A549 (cell line): ENCODE measurements at regions not wholly inside any gene's neighbourhood (a gene's known extent, or its start where the extent isn't known, plus 50 kb on each side); places are given as distances from the start of the nearest gene placed in this dataset.

Experiments used
- ATAC-seq, 2 experiments: fragments of 200-7000 bp in 1 of 2; fragments of >200 bp in 1 of 2; cut with Nextera tagmentation in 1 of 2; cut with Tn5 transposase in 1 of 2; 3 replicates each; pipeline versions ENCODE4 v1.8.0 to v1.9.1; 2018 to 2020; ENCODE audit warnings: mild to moderate bottlenecking in 1 of 2, moderate library complexity in 1 of 2
- CTCF ChIA-PET: fragments of 300-600 bp; sonication (Branson Sonifier 250); formaldehyde crosslinking; extraction: SDS; loops from one replicate; lab custom pipeline; 2021; ENCODE audit warnings: antibody characterized with exemption, inconsistent platforms; lab: Yijun Ruan, JAX
- POLR2A ChIA-PET: fragments of 350-600 bp; formaldehyde crosslinking; extraction: SDS; loops from one replicate; lab custom pipeline; 2021; ENCODE audit warnings: antibody characterized with exemption, inconsistent platforms; lab: Yijun Ruan, JAX
- DNase-seq, 2 experiments: peaks; one replicate each; pipeline versions ENCODE4 v3.0.0 to v3.0.0-alpha.2; 2011 to 2016; ENCODE audit warnings: low read depth in 1 of 2, low spot score in 1 of 2
- FAIRE-seq: peaks from 2 replicates; lab custom pipeline; 2011; peaks lifted over from hg19 to GRCh38; lab: Jason Lieb, UNC
- H3K27ac ChIP-seq, 2 experiments: fragments of >200 bp; sonication (Bioruptor Twin); formaldehyde crosslinking; 3 replicates each; pipeline ENCODE4 v1.5.1; 2016 to 2017
- H3K4me1 ChIP-seq: fragments of >200 bp; sonication (Bioruptor Twin); formaldehyde crosslinking; 3 replicates; pipeline ENCODE4 v1.6.1; 2016
- H3K4me2 ChIP-seq: fragments of >200 bp; sonication (Bioruptor Twin); formaldehyde crosslinking; 3 replicates; pipeline ENCODE4 v1.6.1; 2016
- H3K4me3 ChIP-seq: fragments of >200 bp; sonication (Bioruptor Twin); formaldehyde crosslinking; 3 replicates; pipeline ENCODE4 v1.5.1; 2016
- H3K9me3 ChIP-seq: fragments of >200 bp; sonication (Bioruptor Twin); formaldehyde crosslinking; 3 replicates; pipeline ENCODE4 v1.6.1; 2016
- ATOH8 ChIP-seq: fragments of 250-450 bp; sonication (Bioruptor Pico); IDR thresholded peaks from 2 replicates; pipeline ENCODE4 v1.5.0; 2020; ENCODE audit warnings: low read depth, mild to moderate bottlenecking, moderate library complexity
- BCL3 ChIP-seq: fragments of >200 bp; sonication (Bioruptor Twin); formaldehyde crosslinking; IDR thresholded peaks from 3 replicates; pipeline ENCODE4 v1.6.1; 2016
- CBX8 ChIP-seq: fragments of 200-600 bp; sonication (generic); IDR thresholded peaks from 2 replicates; pipeline ENCODE4 v1.6.1; 2016
- CHD2 ChIP-seq: fragments of 150-350 bp; IDR thresholded peaks from 2 replicates; pipeline ENCODE4 v1.6.1; 2014; ENCODE audit warnings: low read length; ENCODE audit not compliant: partially characterized antibody
- CHD4 ChIP-seq: fragments of 200-600 bp; sonication (generic); IDR thresholded peaks from 2 replicates; pipeline ENCODE4 v1.6.1; 2016; ENCODE audit warnings: antibody characterized with exemption, mild to moderate bottlenecking, borderline replicate concordance
- ELK1 ChIP-seq: fragments of 150-350 bp; IDR thresholded peaks from 2 replicates; pipeline ENCODE4 v1.6.1; 2014; ENCODE audit warnings: low read depth, mild to moderate bottlenecking, low read length
- FOSB ChIP-seq: fragments of 250-450 bp; sonication (Bioruptor Pico); IDR thresholded peaks from 2 replicates; pipeline ENCODE4 v1.5.0; 2020; ENCODE audit warnings: mild to moderate bottlenecking, moderate library complexity
- FOSL2 ChIP-seq, 2 experiments: fragments of 450-650 bp in 1 of 2; fragments of >200 bp in 1 of 2; sonication (Bioruptor Twin) in 1 of 2; formaldehyde crosslinking; IDR thresholded peaks; 2 replicates each; pipeline versions ENCODE4 v1.5.0 to v1.6.1; 2016 to 2020; ENCODE audit warnings: mild to moderate bottlenecking in 1 of 2, moderate library complexity in 1 of 2
- HDAC2 ChIP-seq: fragments of 200-600 bp; sonication (generic); IDR thresholded peaks from 2 replicates; pipeline ENCODE4 v1.6.1; 2016
- HES2 ChIP-seq: fragments of >200 bp; sonication (Bioruptor Twin); formaldehyde crosslinking; IDR thresholded peaks from 2 replicates; pipeline ENCODE4 v1.6.1; 2016
- HOXB13 ChIP-seq: fragments of 250-450 bp; sonication (Bioruptor Pico); IDR thresholded peaks from 2 replicates; pipeline ENCODE4 v1.5.0; 2020; ENCODE audit warnings: low read depth, mild to moderate bottlenecking, moderate library complexity
- KDM1A ChIP-seq: fragments of 200-600 bp; sonication (generic); IDR thresholded peaks from 2 replicates; pipeline ENCODE4 v1.6.1; 2016; ENCODE audit warnings: low read depth, mild to moderate bottlenecking
- MAZ ChIP-seq: fragments of 150-350 bp; IDR thresholded peaks from 2 replicates; pipeline ENCODE4 v1.6.1; 2014; ENCODE audit warnings: antibody characterized with exemption, low read depth, low read length, borderline replicate concordance
- MYC ChIP-seq: IDR thresholded peaks from 2 replicates; pipeline ENCODE4 v1.6.1; 2012; ENCODE audit warnings: mild to moderate bottlenecking, inconsistent platforms, low read length, improper control_type of control experiment, borderline replicate concordance
- NFE2L2 ChIP-seq: fragments of 150-350 bp; conservative IDR thresholded peaks from 2 replicates; pipeline ENCODE4 v1.6.1; 2014; ENCODE audit warnings: low read length
- PBX3 ChIP-seq: IDR thresholded peaks from 2 replicates; pipeline ENCODE4 v1.6.1; 2012
- RCOR1 ChIP-seq: fragments of 150-350 bp; IDR thresholded peaks from 2 replicates; pipeline ENCODE4 v1.6.1; 2014; ENCODE audit warnings: antibody characterized with exemption, low read length, low read depth
- SREBF2 ChIP-seq: fragments of 450-650 bp; IDR thresholded peaks from 2 replicates; pipeline ENCODE4 v1.6.1; 2014; ENCODE audit warnings: mild to moderate bottlenecking, moderate library complexity
- TFCP2L1 ChIP-seq: fragments of 250-450 bp; sonication (Bioruptor Pico); IDR thresholded peaks from 2 replicates; pipeline ENCODE4 v1.5.0; 2021; ENCODE audit warnings: mild to moderate bottlenecking
- USF2 ChIP-seq: fragments of 450-650 bp; IDR thresholded peaks from 2 replicates; pipeline ENCODE4 v1.6.1; 2014; ENCODE audit warnings: antibody characterized with exemption
- ZSCAN20 ChIP-seq: fragments of 250-450 bp; sonication (Bioruptor Pico); IDR thresholded peaks from 2 replicates; pipeline ENCODE4 v1.8.0; 2022; ENCODE audit warnings: mild to moderate bottlenecking, moderate library complexity
- WGBS: methylation state at CpG from one replicate; pipeline ENCODE4 v1.1.6; 2017; ENCODE audit errors: missing lambda C conversion rate; 5-methylcytosine and 5-hydroxymethylcytosine counted together

GRCh38 chr12:19641235-19642080 lies 202.2 kb downstream of the AEBP2 start:
- ChIA-PET CTCF (interaction anchor here (0.5 to 0.6 kb wide), 3 partner anchors 14 to 1590 kb away, joined by 3 to 4 read pairs (median 3); no protein-coding TSS in a partner anchor), POLR2A (no interaction called here)
- H3K27ac ChIP-seq = no peak overlapping the region
- H3K4me1 ChIP-seq = no peaks in the 10 kb centered on the region
- DNase-seq (no peak), ATAC-seq (no peak), FAIRE-seq (no peak)
- WGBS = 94% methylated on average over 5 of the region's 5 CpGs
- TF ChIP-seq HES2 = no peak
- TF ChIP-seq SREBF2 = no peak
- no peak for TF ChIP-seq ATOH8 (CRISPR knock-in tag)
- no peak for TF ChIP-seq RCOR1
- TF ChIP-seq NFE2L2 = no peak
- no peak for TF ChIP-seq FOSL2 (IDR thresholded peaks at IDR 0.05)
- TF ChIP-seq FOSL2 (CRISPR knock-in tag; IDR thresholded peaks at IDR 0.05) = no peak
- no peak for TF ChIP-seq CHD4
- no peak for TF ChIP-seq ZSCAN20 (CRISPR knock-in tag)
- TF ChIP-seq PBX3 = no peak
- TF ChIP-seq USF2 = no peak
- no peak for TF ChIP-seq CHD2
- no peak for TF ChIP-seq CBX8
- no peak for TF ChIP-seq HOXB13 (CRISPR knock-in tag)
- H3K9me3 ChIP-seq = no peaks in the 10 kb centered on the region
- H3K4me3 ChIP-seq = no peak overlapping the region
- H3K4me2 ChIP-seq = no peak overlapping the region

- TF ChIP-seq FOSL2 (IDR thresholded peaks at IDR 0.05) (no peak), FOSL2 (CRISPR knock-in tag; IDR thresholded peaks at IDR 0.05) (no peak), CHD4 (no peak), BCL3 (no peak), MYC (no peak), MAZ (no peak), SREBF2 (no peak), FOSB (CRISPR knock-in tag) (no peak), TFCP2L1 (CRISPR knock-in tag) (no peak), PBX3 (no peak), RCOR1 (no peak), KDM1A (no peak), HDAC2 (no peak), ELK1 (no peak)
- Histone ChIP-seq H3K4me3 (no peak overlapping the region), H3K4me2 (no peak overlapping the region), H3K4me1 (no peaks in the 10 kb centered on the region), H3K9me3 (no peaks in the 10 kb centered on the region), H3K27ac (no peak overlapping the region)
- ChIA-PET POLR2A (no interaction called here), CTCF (interaction anchor here (1.2 kb wide), 1 partner anchor 461 kb away, joined by 3 read pairs; no protein-coding TSS in a partner anchor)
- no peak for DNase-seq
- no peak for FAIRE-seq
- WGBS = 89% methylated on average over 4 of the region's 4 CpGs
- no peak for ATAC-seq
Observed at GRCh38 chr12:19642345-19642744, 203.1 kb downstream of the AEBP2 start.
